PC-3 (cell line): ENCODE measurements at regions not wholly inside any gene's neighbourhood (a gene's known extent, or its start where the extent isn't known, plus 50 kb on each side); places are given as distances from the start of the nearest gene placed in this dataset.

Experiments used
- ATAC-seq: fragments of 200-7000 bp; cut with Tn5 transposase; 2 replicates; pipeline ENCODE4 v1.9.1; 2020; ENCODE audit warnings: mild to moderate bottlenecking, moderate library complexity
- BruUV-seq: library from RNA; stranded (reverse); fragments of 400-500 nt; replicated peaks from 2 replicates; lab custom pipeline; 2021; lab: Mats Ljungman, UMichigan
- CTCF ChIA-PET: fragments of 300-600 bp; sonication (Branson Sonifier 250); formaldehyde crosslinking; loops from one replicate; lab custom pipeline; 2022; ENCODE audit warnings: antibody characterized with exemption; lab: Charles Lee
- POLR2A ChIA-PET: fragments of 300-600 bp; sonication (Branson Sonifier 250); formaldehyde crosslinking; loops from one replicate; lab custom pipeline; 2022; ENCODE audit warnings: antibody characterized with exemption; ENCODE audit not compliant: unreplicated experiment; lab: Charles Lee
- DNase-seq: peaks from one replicate; pipeline ENCODE4 v3.0.0-alpha.2; 2015
- H2AFZ ChIP-seq: fragments of 300-600 bp; sonication (generic); 2 replicates; pipeline ENCODE4 v1.6.0; 2016; ENCODE audit warnings: antibody characterized with exemption, low read length
- H3F3A ChIP-seq: fragments of 300-600 bp; sonication (generic); one replicate; pipeline ENCODE4 v1.6.0; 2017; ENCODE audit warnings: antibody characterized with exemption, low read length, control low read depth, mild to moderate bottlenecking; ENCODE audit not compliant: unreplicated experiment
- H3K27ac ChIP-seq: fragments of 300-600 bp; sonication (generic); 2 replicates; pipeline ENCODE4 v1.5.1; 2016; ENCODE audit warnings: mild to moderate bottlenecking, low read length
- H3K27me3 ChIP-seq: fragments of 300-600 bp; sonication (generic); 2 replicates; pipeline ENCODE4 v1.6.1; 2016; ENCODE audit warnings: low read length, mixed read lengths
- H3K36me3 ChIP-seq: fragments of 300-600 bp; sonication (generic); 2 replicates; pipeline ENCODE4 v1.6.1; 2016; ENCODE audit warnings: low read depth, mixed run types, low read length, mixed read lengths
- H3K4me1 ChIP-seq: fragments of 300-600 bp; sonication (generic); 2 replicates; pipeline ENCODE4 v1.5.1; 2016; ENCODE audit warnings: low read length; ENCODE audit not compliant: insufficient read depth
- H3K4me2 ChIP-seq: fragments of 300-600 bp; sonication (generic); 2 replicates; pipeline ENCODE4 v1.6.0; 2016; ENCODE audit warnings: low read length
- H3K4me3 ChIP-seq: fragments of 300-600 bp; sonication (generic); 2 replicates; pipeline ENCODE4 v1.5.1; 2016; ENCODE audit warnings: mild to moderate bottlenecking, low read length, mixed read lengths
- H3K79me2 ChIP-seq: fragments of 300-600 bp; sonication (generic); 2 replicates; pipeline ENCODE4 v1.6.1; 2017; ENCODE audit warnings: low read length, mixed read lengths
- H3K9ac ChIP-seq: fragments of 300-600 bp; sonication (generic); 2 replicates; pipeline ENCODE4 v1.6.0; 2016; ENCODE audit warnings: mild to moderate bottlenecking, low read length
- H3K9me2 ChIP-seq: fragments of 300-600 bp; sonication (generic); replicated peaks from 2 replicates; pipeline ENCODE4 v1.6.1; 2016; ENCODE audit warnings: mixed run types, low read length, mixed read lengths
- H3K9me3 ChIP-seq: fragments of 300-600 bp; sonication (generic); 2 replicates; pipeline ENCODE4 v1.6.1; 2016; ENCODE audit warnings: low read length, mixed read lengths
- H4K20me1 ChIP-seq: fragments of 300-600 bp; sonication (generic); 2 replicates; pipeline ENCODE4 v1.6.1; 2016; ENCODE audit warnings: low read length, mixed read lengths
- CTCF ChIP-seq: fragments of 300-600 bp; sonication (generic); conservative IDR thresholded peaks from 2 replicates; pipeline ENCODE4 v1.5.1; 2017; ENCODE audit warnings: antibody characterized with exemption, low read depth, mild to moderate bottlenecking, low read length
- EZH2 ChIP-seq: fragments of 300-600 bp; sonication (generic); IDR thresholded peaks from one replicate; pipeline ENCODE4 v1.6.1; 2017; ENCODE audit warnings: antibody characterized with exemption, mild to moderate bottlenecking, low read length; ENCODE audit not compliant: unreplicated experiment
- EZH2phosphoT487 ChIP-seq: fragments of 300-600 bp; sonication (generic); IDR thresholded peaks from 2 replicates; pipeline ENCODE4 v1.6.1; 2018; ENCODE audit warnings: mild to moderate bottlenecking, antibody characterized with exemption, low read length, borderline replicate concordance
- intact Hi-C: fragments of 100-400 bp; cut with micrococcal nuclease; formaldehyde crosslinking; loops from 2 replicates; pipeline ENCODE4 v1.9.0; 2023

DNA sequence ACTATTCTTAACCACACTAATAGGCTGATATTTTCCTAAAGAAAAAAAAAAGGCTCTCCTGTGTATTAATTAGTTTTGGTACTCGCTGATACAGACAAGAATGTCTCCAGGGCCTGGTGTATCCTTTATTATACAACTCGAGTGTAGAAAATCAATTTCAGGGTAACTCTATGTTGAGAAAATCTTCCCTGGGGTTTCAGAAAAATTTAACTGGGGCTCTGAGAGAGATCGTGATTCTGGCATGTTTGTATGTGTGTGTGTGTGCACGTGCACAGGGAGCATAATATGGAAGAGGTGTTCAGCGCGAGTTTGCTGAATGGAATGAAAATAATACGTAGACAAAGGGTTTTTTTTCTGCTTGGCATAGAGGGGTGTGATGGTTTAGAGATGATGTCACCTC is 496.8 kb downstream of the GPAM start:
- Histone ChIP-seq H3K27me3 (no peaks in the 10 kb centered on the region), H3K79me2 (no peaks in the 10 kb centered on the region), H3K36me3 (no peaks in the 10 kb centered on the region), H3K9ac (no peak overlapping the region), H3K9me3 (no peaks in the 10 kb centered on the region), H3K4me2 (no peak overlapping the region), H3K4me1 (no peaks in the 10 kb centered on the region), H2AFZ (no peak overlapping the region), H3K9me2 (no peaks in the 10 kb centered on the region), H3K4me3 (no peak overlapping the region), H3K27ac (no peak overlapping the region), H4K20me1 (no peaks in the 10 kb centered on the region), H3F3A (no peaks in the 10 kb centered on the region)
- ATAC-seq = no peak
- no peak for DNase-seq
- intact Hi-C loops = no loop called here
- TF ChIP-seq EZH2 = no peak
- no peak for TF ChIP-seq CTCF
- no peak for TF ChIP-seq EZH2phosphoT487
- no TSS peak for BruUV-seq
- ChIA-PET CTCF (no interaction called here), POLR2A (no interaction called here)

GRCh38 chr10:111698711-111699110 is 484.9 kb downstream of the GPAM start:
- Histone ChIP-seq H3K4me2 (no peak overlapping the region), H3K9me3 (no peaks in the 10 kb centered on the region), H3K27ac (no peak overlapping the region), H3K4me1 (no peaks in the 10 kb centered on the region), H4K20me1 (no peaks in the 10 kb centered on the region), H3K36me3 (no peaks in the 10 kb centered on the region), H3K27me3 (no peaks in the 10 kb centered on the region), H3K9me2 (no peaks in the 10 kb centered on the region), H3K79me2 (no peaks in the 10 kb centered on the region), H3K9ac (no peak overlapping the region), H3K4me3 (no peak overlapping the region), H3F3A (no peaks in the 10 kb centered on the region), H2AFZ (no peak overlapping the region)
- no peak for DNase-seq
- intact Hi-C loops = no loop called here
- no peak for TF ChIP-seq CTCF
- no peak for TF ChIP-seq EZH2phosphoT487
- TF ChIP-seq EZH2 = no peak
- no TSS peak for BruUV-seq
- ATAC-seq = no peak
- CTCF ChIA-PET = no interaction called here
- POLR2A ChIA-PET = no interaction called here

GRCh38 chr10:111703986-111704385 is 479.6 kb downstream of the GPAM start:
- Histone ChIP-seq H3K9me3 (no peaks in the 10 kb centered on the region), H3K9me2 (no peaks in the 10 kb centered on the region), H3K4me3 (no peak overlapping the region), H3K4me1 (no peaks in the 10 kb centered on the region), H4K20me1 (no peaks in the 10 kb centered on the region), H3K79me2 (no peaks in the 10 kb centered on the region), H3K27ac (no peak overlapping the region), H2AFZ (no peak overlapping the region), H3K4me2 (no peak overlapping the region), H3K9ac (no peak overlapping the region), H3K27me3 (no peaks in the 10 kb centered on the region), H3F3A (no peaks in the 10 kb centered on the region), H3K36me3 (no peaks in the 10 kb centered on the region)
- DNase-seq (no peak), ATAC-seq (no peak)
- POLR2A ChIA-PET = no interaction called here
- intact Hi-C loops = no loop called here
- CTCF ChIA-PET = no interaction called here
- TF ChIP-seq EZH2 (no peak), EZH2phosphoT487 (no peak), CTCF (no peak)
- BruUV-seq = no TSS peak
